Panc1 (cell line): ENCODE measurements at regions not wholly inside any gene's neighbourhood (a gene's known extent, or its start where the extent isn't known, plus 50 kb on each side); places are given as distances from the start of the nearest gene placed in this dataset.

ENCODE experiments used
- ATAC-seq: fragments of 200-7000 bp; cut with Tn5 transposase; 2 replicates; pipeline ENCODE4 v1.9.1; 2020; ENCODE audit warnings: mild to moderate bottlenecking, moderate library complexity
- BruUV-seq: library from RNA; stranded (reverse); fragments of 400-500 nt; replicated peaks from 2 replicates; lab custom pipeline; 2021; lab: Mats Ljungman, UMichigan
- CTCF ChIA-PET: fragments of 300-600 bp; sonication (Branson Sonifier 250); formaldehyde crosslinking; loops from one replicate; lab custom pipeline; 2022; ENCODE audit warnings: antibody characterized with exemption; lab: Charles Lee
- POLR2A ChIA-PET: fragments of 300-600 bp; sonication (Branson Sonifier 250); formaldehyde crosslinking; loops from one replicate; lab custom pipeline; 2022; ENCODE audit warnings: antibody characterized with exemption; lab: Charles Lee
- DNase-seq: peaks from one replicate; pipeline ENCODE4 v3.0.0-alpha.2; 2010; ENCODE audit warnings: low read depth, low spot score
- H3K27ac ChIP-seq: 2 replicates; pipeline ENCODE4 v1.5.1; 2011; ENCODE audit warnings: mild to moderate bottlenecking, low read length, inconsistent platforms
- H3K27me3 ChIP-seq: fragments of 200-500 bp; sonication (Bioruptor generic); 2 replicates; pipeline ENCODE4 v1.6.0; 2014; ENCODE audit warnings: low read length, inconsistent platforms; ENCODE audit not compliant: control insufficient read depth, insufficient read depth
- H3K36me3 ChIP-seq: fragments of 200-500 bp; sonication (Bioruptor generic); 2 replicates; pipeline ENCODE4 v1.5.1; 2014; ENCODE audit warnings: inconsistent platforms, mild to moderate bottlenecking, low read length, moderate library complexity; ENCODE audit not compliant: control insufficient read depth, insufficient read depth
- H3K4me1 ChIP-seq: 2 replicates; pipeline ENCODE4 v1.5.1; 2011; ENCODE audit warnings: inconsistent platforms, mild to moderate bottlenecking, low read length, moderate library complexity; ENCODE audit not compliant: control insufficient read depth, insufficient read depth
- H3K4me3 ChIP-seq, 2 experiments: 2 replicates each; pipeline ENCODE4 v1.5.1; 2011 to 2012; ENCODE audit warnings: low read depth in 2 of 2, low read length in 2 of 2, mild to moderate bottlenecking in 2 of 2, inconsistent platforms in 1 of 2, moderate library complexity in 1 of 2
- H3K9me3 ChIP-seq: fragments of 200-500 bp; sonication (Bioruptor generic); 2 replicates; pipeline ENCODE4 v1.5.1; 2014; ENCODE audit warnings: low read depth, mild to moderate bottlenecking, inconsistent platforms, low read length, moderate library complexity; ENCODE audit not compliant: control insufficient read depth, insufficient read depth
- CTCF ChIP-seq: fragments of 450-650 bp; IDR thresholded peaks from 2 replicates; pipeline ENCODE4 v1.5.1; 2017; ENCODE audit warnings: mild to moderate bottlenecking
- POLR2AphosphoS5 ChIP-seq: IDR thresholded peaks from 2 replicates; pipeline ENCODE4 v1.6.1; 2012; ENCODE audit warnings: mild to moderate bottlenecking, low read depth, low read length, moderate library complexity
- REST ChIP-seq, 2 experiments: IDR thresholded peaks; 2 replicates each; pipeline ENCODE4 v1.6.1; 2011 to 2012; ENCODE audit warnings: low read depth in 2 of 2, control low read depth in 1 of 2, low read length in 1 of 2, mild to moderate bottlenecking in 1 of 2, moderate library complexity in 1 of 2; ENCODE audit not compliant: insufficient read depth in 1 of 2
- SIN3A ChIP-seq: IDR thresholded peaks from 2 replicates; pipeline ENCODE4 v1.6.1; 2012; ENCODE audit warnings: low read depth, mild to moderate bottlenecking, low read length, moderate library complexity, borderline replicate concordance; ENCODE audit not compliant: insufficient read depth
- TCF7L2 ChIP-seq: IDR thresholded peaks from 2 replicates; pipeline ENCODE4 v1.6.1; 2011; ENCODE audit warnings: mild to moderate bottlenecking, low read depth, low read length, inconsistent platforms
- in situ Hi-C: cut with HindIII; loops from 2 replicates; pipeline ENCODE4 v1.10.0; 2016; ENCODE audit warnings: low sequenced_read_pairs, low pct_unique_long_range_greater_than_20kb
- intact Hi-C: fragments of 100-400 bp; cut with micrococcal nuclease; formaldehyde crosslinking; loops from one replicate; pipeline ENCODE4 v1.10.0; 2022; ENCODE audit not compliant: unreplicated experiment

- Histone ChIP-seq H3K9me3 (no peaks in the 10 kb centered on the region), H3K27ac (no peak overlapping the region), H3K36me3 (no peaks in the 10 kb centered on the region), H3K4me1 (no peaks in the 10 kb centered on the region), H3K4me3 (no peak overlapping the region), H3K27me3 (no peaks in the 10 kb centered on the region; the same call in 1 of the 2 replicates)
- intact Hi-C loops (no loop called here), in situ Hi-C loops (no loop called here)
- POLR2A ChIA-PET, result no interaction called here
- DNase-seq, result no peak
- CTCF ChIA-PET, result no interaction called here
- ATAC-seq, result no peak
- TF ChIP-seq TCF7L2 (no peak), POLR2AphosphoS5 (no peak), SIN3A (no peak), CTCF (no peak)
- no TSS peak for BruUV-seq
Observed at GRCh38 chr9:126166866-126167265, 159.8 kb upstream of the MVB12B start.

- ATAC-seq, result no peak
Observed at GRCh38 chr9:126169736-126170135, 156.9 kb upstream of the MVB12B start.

More at GRCh38 chr9:126169736-126170135, 156.9 kb upstream of the MVB12B start:
- no peaks in the 10 kb centered on the region; the same call in 1 of the 2 replicates for H3K27me3 ChIP-seq
- in situ Hi-C loops, result no loop called here
- POLR2A ChIA-PET, result no interaction called here
- H3K27ac ChIP-seq, result no peak overlapping the region
- no peaks in the 10 kb centered on the region for H3K36me3 ChIP-seq
- no TSS peak for BruUV-seq
- no peaks in the 10 kb centered on the region for H3K9me3 ChIP-seq
- TF ChIP-seq REST (IDR thresholded peaks at IDR 0.05; ENCODE audit: insufficient read depth in 1 of 2, low read depth in 2 of 2, low read length in 1 of 2), result no peak
- TF ChIP-seq POLR2AphosphoS5, result no peak
- TF ChIP-seq TCF7L2, result no peak
- TF ChIP-seq SIN3A, result no peak
- no peak for TF ChIP-seq CTCF
- DNase-seq, result no peak
- CTCF ChIA-PET, result no interaction called here
- intact Hi-C loops, result no loop called here
- no peak overlapping the region for H3K4me3 ChIP-seq
- no peaks in the 10 kb centered on the region for H3K4me1 ChIP-seq
